GM12865 (cell line): ENCODE measurements at regions not wholly inside any gene's neighbourhood (a gene's known extent, or its start where the extent isn't known, plus 50 kb on each side); places are given as distances from the start of the nearest gene placed in this dataset.
"Not testable (repeated sequence)": the region's sequence is repeated elsewhere in the genome, so short reads cannot be mapped to it uniquely, and the experiment has no call there.

Source experiments
- DNase-seq: peaks from one replicate; pipeline ENCODE4 v3.0.0; 2010; ENCODE audit warnings: low read depth
- H3K4me3 ChIP-seq: 2 replicates; pipeline ENCODE4 v1.5.1; 2011; ENCODE audit warnings: mild to moderate bottlenecking, low read depth, low read length, control low read depth
- CTCF ChIP-seq: IDR thresholded peaks from 2 replicates; pipeline ENCODE4 v1.5.1; 2011; ENCODE audit warnings: low read length, control low read depth, low read depth, inconsistent platforms; ENCODE audit not compliant: insufficient read depth; ENCODE audit errors: missing control alignments

GRCh38 chr15:22194739-22195617 is 114.7 kb downstream of the OR4M2 start:
- not testable (repeated sequence) for DNase-seq, H3K4me3 ChIP-seq

- not testable (repeated sequence) for DNase-seq, H3K4me3 ChIP-seq
Measured at GRCh38 chr15:22196423-22196822, 116.1 kb downstream of the OR4M2 start.

GRCh38 chr15:22200417-22200816 is 120.1 kb downstream of the OR4M2 start:
- not testable (repeated sequence) for H3K4me3 ChIP-seq, DNase-seq

GRCh38 chr15:22201993-22202659 is 121.8 kb downstream of the OR4M2 start:
- DNase-seq, H3K4me3 ChIP-seq: not testable (repeated sequence)

- not testable (repeated sequence) for H3K4me3 ChIP-seq, DNase-seq
Measured at GRCh38 chr15:22203208-22203607, 122.9 kb downstream of the OR4M2 start.

- DNase-seq, H3K4me3 ChIP-seq: not testable (repeated sequence)
Measured at GRCh38 chr15:22209086-22209485, 128.8 kb downstream of the OR4M2 start.

GRCh38 chr15:22222596-22222995 is 142.3 kb downstream of the OR4M2 start:
- not testable (repeated sequence) for H3K4me3 ChIP-seq, DNase-seq

- no peak for TF ChIP-seq CTCF
- H3K4me3 ChIP-seq, result no peak overlapping the region
- DNase-seq, result peak; percentile 5
Measured at GRCh38 chr15:22224241-22224671, 143.9 kb downstream of the OR4M2 start.

GRCh38 chr15:22224961-22225360 is 144.6 kb downstream of the OR4M2 start:
- not testable (repeated sequence) for DNase-seq, H3K4me3 ChIP-seq

GRCh38 chr15:22226034-22226790 is 145.9 kb downstream of the OR4M2 start:
- TF ChIP-seq CTCF, result no peak
- H3K4me3 ChIP-seq, result no peak overlapping the region
- DNase-seq, result no peak

GRCh38 chr15:22227411-22228100 is 147.2 kb downstream of the OR4M2 start:
- no peak for DNase-seq
- H3K4me3 ChIP-seq, result no peak overlapping the region
- TF ChIP-seq CTCF, result no peak
